WERI-Rb-1 (cell line): ENCODE measurements at regions not wholly inside any gene's neighbourhood (a gene's known extent, or its start where the extent isn't known, plus 50 kb on each side); places are given as distances from the start of the nearest gene placed in this dataset.

Experiments
- DNase-seq: peaks from one replicate; pipeline ENCODE4 v3.0.0-alpha.2; 2020
- H3K27ac ChIP-seq: fragments of 250-450 bp; sonication (Bioruptor Pico); 2 replicates; pipeline ENCODE4 v1.5.1; 2020; ENCODE audit warnings: mild to moderate bottlenecking, moderate library complexity
- H3K27me3 ChIP-seq: fragments of 250-450 bp; sonication (Bioruptor Pico); 2 replicates; pipeline ENCODE4 v1.5.1; 2021; ENCODE audit warnings: mild to moderate bottlenecking, low read depth, moderate library complexity; ENCODE audit not compliant: insufficient read depth, severe bottlenecking
- H3K36me3 ChIP-seq: fragments of 250-450 bp; sonication (Bioruptor Pico); 2 replicates; pipeline ENCODE4 v1.5.1; 2020; ENCODE audit warnings: mild to moderate bottlenecking, moderate library complexity
- H3K4me3 ChIP-seq: 2 replicates; pipeline ENCODE4 v1.5.1; 2011; ENCODE audit warnings: low read depth, mild to moderate bottlenecking, control low read depth, low read length
- H3K9me3 ChIP-seq: fragments of 250-450 bp; sonication (Bioruptor Pico); 2 replicates; pipeline ENCODE4 v1.5.1; 2021; ENCODE audit warnings: mild to moderate bottlenecking, moderate library complexity; ENCODE audit not compliant: severe bottlenecking
- CTCF ChIP-seq: IDR thresholded peaks from 2 replicates; pipeline ENCODE4 v1.5.1; 2011; ENCODE audit warnings: low read depth, mild to moderate bottlenecking, control low read depth, inconsistent platforms, low read length

- TF ChIP-seq CTCF: no peak
- Histone ChIP-seq H3K9me3 (no peaks in the 10 kb centered on the region), H3K27ac (no peak overlapping the region)
These were observed 590.2 kb upstream of the TBL1XR1 start for GRCh38 chr3:177787279-177788041.

GRCh38 chr3:177789500-177789899, 592.2 kb upstream of the TBL1XR1 start:
- TF ChIP-seq CTCF: no peak
- Histone ChIP-seq H3K27me3 (no peaks in the 10 kb centered on the region), H3K27ac (peak overlapping the region; percentile 57), H3K36me3 (no peaks in the 10 kb centered on the region), H3K9me3 (no peaks in the 10 kb centered on the region), H3K4me3 (no peak overlapping the region)
- no peak for DNase-seq

More at GRCh38 chr3:177787279-177788041, 590.2 kb upstream of the TBL1XR1 start:
- Histone ChIP-seq H3K27me3 (no peaks in the 10 kb centered on the region), H3K4me3 (no peak overlapping the region), H3K36me3 (no peaks in the 10 kb centered on the region)
- no peak for DNase-seq

- DNase-seq: no peak
- no peaks in the 10 kb centered on the region for H3K9me3 ChIP-seq
- H3K27me3 ChIP-seq: no peaks in the 10 kb centered on the region
- H3K27ac ChIP-seq: no peak overlapping the region
- H3K36me3 ChIP-seq: no peaks in the 10 kb centered on the region
- no peak for TF ChIP-seq CTCF
- no peak overlapping the region for H3K4me3 ChIP-seq
These were observed 595.2 kb upstream of the TBL1XR1 start for GRCh38 chr3:177792311-177793030.

DNA sequence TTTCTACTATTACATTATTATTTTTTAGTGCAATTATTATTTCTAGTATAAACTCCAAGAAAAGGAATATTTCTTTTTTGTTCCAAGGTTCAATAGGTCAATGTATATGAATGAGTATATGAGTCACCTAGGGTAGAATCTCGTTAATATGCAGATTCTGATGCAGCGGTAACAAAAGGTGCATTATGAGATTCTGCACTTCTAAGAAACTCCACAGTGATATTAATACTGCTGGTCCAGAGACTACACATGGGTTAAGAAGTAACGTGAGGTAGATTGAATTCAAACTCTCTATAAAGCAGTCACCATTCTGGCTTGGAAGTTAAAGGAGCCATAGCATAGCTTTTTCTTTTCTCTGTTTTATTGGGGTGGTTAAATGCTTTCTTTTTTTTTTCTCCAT, 596.2 kb upstream of the TBL1XR1 start:
- Histone ChIP-seq H3K36me3 (no peaks in the 10 kb centered on the region), H3K4me3 (no peak overlapping the region), H3K9me3 (no peaks in the 10 kb centered on the region), H3K27me3 (no peaks in the 10 kb centered on the region), H3K27ac (no peak overlapping the region)
- no peak for DNase-seq
- no peak for TF ChIP-seq CTCF

GRCh38 chr3:177795216-177795615, 597.9 kb upstream of the TBL1XR1 start:
- Histone ChIP-seq H3K27me3 (no peaks in the 10 kb centered on the region), H3K36me3 (no peaks in the 10 kb centered on the region), H3K4me3 (no peak overlapping the region), H3K9me3 (no peaks in the 10 kb centered on the region), H3K27ac (no peak overlapping the region)
- no peak for TF ChIP-seq CTCF
- DNase-seq: no peak
